Smooth muscle cell (in vitro differentiated cells): ENCODE measurements at regions not wholly inside any gene's neighbourhood (a gene's known extent, or its start where the extent isn't known, plus 50 kb on each side); places are given as distances from the start of the nearest gene placed in this dataset.

Experiments
- DNase-seq: peaks from one replicate; lab custom pipeline; 2025; ENCODE audit not compliant: unreplicated experiment; lab: John Stamatoyannopoulos, UW
- H2AFZ ChIP-seq: fragments of 200-600 bp; sonication (generic); 2 replicates; pipeline ENCODE4 v1.6.0; 2016; ENCODE audit warnings: antibody characterized with exemption, low read depth, mild to moderate bottlenecking
- H3F3A ChIP-seq: fragments of 200-600 bp; sonication (generic); 2 replicates; pipeline ENCODE4 v1.6.0; 2017; ENCODE audit warnings: antibody characterized with exemption, low read depth
- H3K27ac ChIP-seq: fragments of 200-600 bp; sonication (generic); 2 replicates; pipeline ENCODE4 v1.5.1; 2016; ENCODE audit warnings: low read depth, mild to moderate bottlenecking
- H3K27me3 ChIP-seq: fragments of 200-600 bp; sonication (generic); 2 replicates; pipeline ENCODE4 v1.6.1; 2016; ENCODE audit warnings: low read depth, mild to moderate bottlenecking
- H3K36me3 ChIP-seq: fragments of 200-600 bp; sonication (generic); 2 replicates; pipeline ENCODE4 v1.5.1; 2016; ENCODE audit warnings: low read depth
- H3K4me1 ChIP-seq: fragments of 200-600 bp; sonication (generic); 2 replicates; pipeline ENCODE4 v1.5.1; 2016; ENCODE audit warnings: low read depth
- H3K4me2 ChIP-seq: fragments of 200-600 bp; sonication (generic); 2 replicates; pipeline ENCODE4 v1.6.0; 2016; ENCODE audit warnings: mild to moderate bottlenecking
- H3K4me3 ChIP-seq: fragments of 200-600 bp; sonication (generic); 2 replicates; pipeline ENCODE4 v1.5.1; 2016; ENCODE audit warnings: mild to moderate bottlenecking
- H3K79me2 ChIP-seq: fragments of 200-600 bp; sonication (generic); 2 replicates; pipeline ENCODE4 v1.6.0; 2016; ENCODE audit warnings: low read depth, mild to moderate bottlenecking
- H3K9ac ChIP-seq: fragments of 200-600 bp; sonication (generic); 2 replicates; pipeline ENCODE4 v1.6.0; 2016; ENCODE audit warnings: low read depth
- H3K9me3 ChIP-seq: fragments of 200-600 bp; sonication (generic); replicated peaks from 2 replicates; pipeline ENCODE4 v1.5.1; 2016; ENCODE audit warnings: low read depth
- H4K20me1 ChIP-seq: fragments of 200-600 bp; sonication (generic); 2 replicates; pipeline ENCODE4 v1.6.0; 2016; ENCODE audit warnings: low read depth
- CTCF ChIP-seq: fragments of 200-600 bp; sonication (generic); IDR thresholded peaks from 2 replicates; pipeline ENCODE4 v1.5.1; 2017; ENCODE audit warnings: borderline replicate concordance, mild to moderate bottlenecking, antibody characterized with exemption; ENCODE audit not compliant: insufficient read depth, poor library complexity, severe bottlenecking
- WGBS: methylation state at CpG from one replicate; pipeline ENCODE4 v1.1.7; 2016; ENCODE audit warnings: low lambda C conversion rate; 5-methylcytosine and 5-hydroxymethylcytosine counted together

- Histone ChIP-seq H2AFZ (no peak overlapping the region), H4K20me1 (no peaks in the 10 kb centered on the region), H3K4me2 (no peak overlapping the region), H3K4me3 (no peak overlapping the region), H3F3A (no peaks in the 10 kb centered on the region), H3K27ac (no peak overlapping the region), H3K9ac (no peak overlapping the region), H3K36me3 (no peaks in the 10 kb centered on the region), H3K9me3 (no peaks in the 10 kb centered on the region), H3K4me1 (no peaks in the 10 kb centered on the region), H3K27me3 (no peaks in the 10 kb centered on the region), H3K79me2 (no peaks in the 10 kb centered on the region)
- TF ChIP-seq CTCF, result no peak
- 69% methylated on average over 16 of the region's 16 CpGs for WGBS
- DNase-seq, result no peak
These were observed 602.9 kb upstream of the RAB6C start for GRCh38 chr2:129376426-129377077.

DNA sequence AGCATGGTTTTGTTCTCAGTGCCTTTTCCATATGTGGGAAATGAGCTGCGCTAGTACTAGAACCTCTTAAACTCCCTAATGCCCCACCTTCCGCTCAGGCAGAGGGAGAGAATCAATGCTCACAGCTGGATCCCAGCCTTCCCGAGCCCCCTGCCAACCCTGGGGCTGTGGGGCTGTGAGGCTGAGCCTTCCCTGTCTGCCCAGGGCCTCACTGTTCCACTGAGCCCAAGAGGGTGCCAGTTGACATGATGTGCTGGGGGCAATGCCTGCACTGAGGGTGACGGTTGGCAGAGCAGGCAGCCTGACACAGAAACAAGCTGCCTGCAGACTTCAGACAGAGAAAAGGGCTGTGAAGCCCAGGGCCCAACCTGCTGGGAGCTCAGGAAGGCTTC is 602.4 kb upstream of the RAB6C start:
- Histone ChIP-seq H3K36me3 (no peaks in the 10 kb centered on the region), H3K4me2 (no peak overlapping the region), H4K20me1 (no peaks in the 10 kb centered on the region), H3K4me1 (no peaks in the 10 kb centered on the region), H3F3A (no peaks in the 10 kb centered on the region), H3K9ac (no peak overlapping the region), H3K27ac (no peak overlapping the region), H3K27me3 (no peaks in the 10 kb centered on the region), H3K4me3 (no peak overlapping the region), H3K9me3 (no peaks in the 10 kb centered on the region), H3K79me2 (no peaks in the 10 kb centered on the region), H2AFZ (no peak overlapping the region)
- no peak for DNase-seq
- no peak for TF ChIP-seq CTCF
- 83% methylated on average over 4 of the region's 4 CpGs for WGBS

GRCh38 chr2:129378186-129378585 is 601.3 kb upstream of the RAB6C start:
- no peaks in the 10 kb centered on the region for H3K9me3 ChIP-seq
- no peak overlapping the region for H2AFZ ChIP-seq
- H3K4me1 ChIP-seq, result no peaks in the 10 kb centered on the region
- H3K79me2 ChIP-seq, result no peaks in the 10 kb centered on the region
- 92% methylated on average over 10 of the region's 10 CpGs for WGBS
- no peak overlapping the region for H3K9ac ChIP-seq
- no peak overlapping the region for H3K27ac ChIP-seq
- H3K4me3 ChIP-seq, result no peak overlapping the region
- no peaks in the 10 kb centered on the region for H3K27me3 ChIP-seq
- DNase-seq, result no peak
- no peaks in the 10 kb centered on the region for H4K20me1 ChIP-seq
- H3F3A ChIP-seq, result no peaks in the 10 kb centered on the region
- H3K36me3 ChIP-seq, result no peaks in the 10 kb centered on the region
- H3K4me2 ChIP-seq, result no peak overlapping the region
- no peak for TF ChIP-seq CTCF

- TF ChIP-seq CTCF, result no peak
- no peak overlapping the region for H3K27ac ChIP-seq
- no peaks in the 10 kb centered on the region for H3K9me3 ChIP-seq
- no peak overlapping the region for H2AFZ ChIP-seq
- peaks cover 3% of the 10 kb centered on the region for H3K27me3 ChIP-seq
- H3K36me3 ChIP-seq, result no peaks in the 10 kb centered on the region
- H3K4me3 ChIP-seq, result no peak overlapping the region
- no peak overlapping the region for H3K4me2 ChIP-seq
- no peak overlapping the region for H3K9ac ChIP-seq
- H3K79me2 ChIP-seq, result no peaks in the 10 kb centered on the region
- no peak for DNase-seq
- no peaks in the 10 kb centered on the region for H3K4me1 ChIP-seq
- no peaks in the 10 kb centered on the region for H4K20me1 ChIP-seq
- 84% methylated on average over 3 of the region's 3 CpGs for WGBS
- no peaks in the 10 kb centered on the region for H3F3A ChIP-seq
These were observed 600.1 kb upstream of the RAB6C start for GRCh38 chr2:129379411-129379810.
